LNCAP (cell line): ENCODE measurements at regions not wholly inside any gene's neighbourhood (a gene's known extent, or its start where the extent isn't known, plus 50 kb on each side); places are given as distances from the start of the nearest gene placed in this dataset.

Experiments
- CTCF ChIP-seq: fragments of 450-650 bp; IDR thresholded peaks from 2 replicates; pipeline ENCODE4 v1.5.1; 2017; ENCODE audit warnings: mild to moderate bottlenecking

DNA sequence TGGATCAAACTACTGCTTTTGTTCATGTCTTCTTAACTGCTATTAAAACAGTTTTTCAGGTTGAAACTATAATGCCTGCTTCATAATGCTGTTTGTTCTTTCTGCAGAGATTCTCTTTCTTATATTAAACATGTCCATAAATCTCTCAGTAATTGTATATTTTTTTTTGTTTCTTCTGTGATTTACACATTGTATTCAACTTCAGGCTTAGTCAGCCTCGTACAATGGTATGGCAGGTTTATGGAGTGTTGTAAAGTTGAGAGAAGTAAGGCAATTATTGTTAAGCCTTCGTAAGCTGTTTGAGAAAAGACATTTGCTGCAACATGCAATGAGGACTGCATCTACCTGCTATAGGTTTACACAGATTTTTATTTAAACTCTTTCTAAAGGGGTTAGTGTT lies 977.1 kb downstream of the DIPK2A start:
- no peak for TF ChIP-seq CTCF

DNA sequence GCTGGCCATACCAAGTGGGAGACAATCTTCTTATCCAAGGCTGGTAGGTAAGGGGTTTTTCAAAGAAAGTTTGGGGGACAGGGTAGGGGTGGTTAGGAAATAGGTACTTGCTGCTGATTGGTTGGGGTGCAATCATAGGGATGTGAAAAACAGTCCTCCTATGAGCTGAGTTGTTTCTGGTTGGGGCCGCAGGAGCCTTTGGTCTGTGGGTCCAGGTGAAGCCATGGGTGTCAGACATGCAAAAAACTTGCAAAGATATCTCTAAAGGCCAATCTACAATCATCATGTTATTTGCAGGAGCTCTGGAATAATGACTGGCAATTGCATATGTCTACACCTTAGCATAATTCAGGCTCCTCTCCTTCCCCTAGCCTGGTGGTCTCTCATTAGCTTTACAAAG lies 982.3 kb downstream of the DIPK2A start:
- TF ChIP-seq CTCF: no peak

GRCh38 chr3:144957398-144958101 lies 985.9 kb downstream of the DIPK2A start:
- no peak for TF ChIP-seq CTCF

DNA sequence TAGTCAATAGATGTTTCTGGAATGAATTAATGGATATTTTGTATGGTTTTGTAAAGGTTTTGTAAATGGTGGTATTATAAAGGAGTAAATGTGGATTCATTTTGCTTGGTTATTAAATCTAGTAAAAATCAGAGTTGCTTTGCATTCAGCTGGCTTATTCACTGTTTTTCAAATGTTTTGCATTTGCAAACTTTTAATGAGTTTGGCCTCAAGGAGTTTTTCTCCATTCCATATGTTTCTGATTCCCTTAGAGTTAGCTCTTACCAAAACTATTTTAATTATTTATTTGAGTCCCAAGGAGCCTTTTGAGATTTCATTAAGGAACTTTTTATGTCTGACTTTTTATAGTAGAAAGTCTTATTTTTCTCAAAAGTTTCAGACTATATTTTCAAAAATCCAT lies 992.2 kb downstream of the DIPK2A start:
- TF ChIP-seq CTCF: no peak

GRCh38 chr3:144966560-144966959 lies 994.9 kb downstream of the DIPK2A start:
- no peak for TF ChIP-seq CTCF

DNA sequence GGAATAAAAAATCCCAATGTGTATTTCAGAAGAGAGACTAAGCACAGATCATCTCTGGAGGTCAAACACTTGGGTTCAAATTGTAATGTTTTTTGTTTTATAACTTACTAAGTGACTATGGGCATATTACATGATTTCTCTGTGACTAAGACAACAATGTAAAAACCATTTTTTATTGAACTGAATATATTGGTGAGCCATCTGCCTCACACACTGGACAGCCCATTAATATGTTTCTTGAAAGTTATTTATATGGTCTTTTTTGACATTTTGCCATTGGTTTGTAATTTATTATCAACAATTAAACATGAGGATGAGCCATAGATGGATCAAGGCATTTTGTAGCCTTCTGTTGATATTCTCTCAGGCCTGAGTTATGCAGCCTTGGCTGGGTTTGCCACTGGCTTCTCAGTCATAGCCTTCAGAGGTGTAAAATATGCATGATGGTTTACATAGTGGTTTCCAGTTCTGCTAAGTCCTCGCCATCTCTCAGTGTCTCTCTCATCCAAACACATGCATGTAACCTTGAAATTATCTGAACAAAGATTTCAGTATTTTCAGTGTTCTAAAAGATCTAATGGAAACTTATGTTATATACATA lies 997.2 kb downstream of the DIPK2A start:
- no peak for TF ChIP-seq CTCF

- no peak for TF ChIP-seq CTCF
These were observed 1018.2 kb downstream of the DIPK2A start for GRCh38 chr3:144989807-144990206.
